Progenitor cell of endocrine pancreas (in vitro differentiated cells): ENCODE measurements at regions not wholly inside any gene's neighbourhood (a gene's known extent, or its start where the extent isn't known, plus 50 kb on each side); places are given as distances from the start of the nearest gene placed in this dataset.

ENCODE experiments used
- DNase-seq: peaks from one replicate; pipeline ENCODE4 v3.0.0; 2021; ENCODE audit warnings: low spot score; ENCODE audit not compliant: unreplicated experiment
- H3K27ac Mint-ChIP-seq: 2 replicates; pipeline ENCODE4 v1.8.0; 2021; ENCODE audit warnings: mild to moderate bottlenecking, moderate library complexity, mixed read lengths
- H3K27me3 Mint-ChIP-seq: 2 replicates; pipeline ENCODE4 v1.8.0; 2021; ENCODE audit warnings: mixed read lengths
- H3K36me3 Mint-ChIP-seq: 2 replicates; pipeline ENCODE4 v1.8.0; 2022; ENCODE audit warnings: mixed read lengths; ENCODE audit not compliant: insufficient read depth
- H3K4me1 Mint-ChIP-seq: 2 replicates; pipeline ENCODE4 v1.8.0; 2021; ENCODE audit warnings: low read depth, mixed read lengths
- H3K4me3 Mint-ChIP-seq: 2 replicates; pipeline ENCODE4 v1.8.0; 2021; ENCODE audit warnings: low read depth, mild to moderate bottlenecking, moderate library complexity, mixed read lengths
- H3K9me3 Mint-ChIP-seq: 2 replicates; pipeline ENCODE4 v1.8.0; 2021; ENCODE audit warnings: low read depth, mixed read lengths
- TF ChIP-seq, protein P1 (sequence below): fragments of 200-600 bp; sonication (generic); IDR thresholded peaks from one replicate; pipeline ENCODE4 v1.5.0; 2021; ENCODE audit warnings: antibody characterized with exemption, mild to moderate bottlenecking; ENCODE audit not compliant: unreplicated experiment

DNA sequence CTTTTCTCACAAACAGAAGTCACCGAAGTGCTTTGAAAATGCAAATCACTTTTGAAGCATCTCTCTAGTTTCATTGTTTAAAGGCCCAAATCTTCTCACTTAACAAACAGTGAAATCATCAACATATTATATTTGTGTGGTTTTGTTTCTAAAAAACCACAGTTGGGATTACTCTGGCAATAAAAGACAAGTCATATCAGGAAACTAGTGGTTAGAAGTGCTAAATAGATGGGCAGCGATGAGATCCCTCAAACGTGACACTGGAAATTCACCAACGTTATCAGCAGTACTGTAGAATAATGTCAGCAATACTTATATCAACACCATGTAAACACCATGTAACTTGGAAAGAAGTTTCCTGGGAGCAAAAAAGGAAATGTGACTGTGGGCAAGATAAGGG lies 893.5 kb downstream of the SUCLG1 start:
- H3K27me3 Mint-ChIP-seq, result no peaks in the 10 kb centered on the region
- H3K4me1 Mint-ChIP-seq, result no peaks in the 10 kb centered on the region
- DNase-seq, result no peak
- TF ChIP-seq, protein P1, sequence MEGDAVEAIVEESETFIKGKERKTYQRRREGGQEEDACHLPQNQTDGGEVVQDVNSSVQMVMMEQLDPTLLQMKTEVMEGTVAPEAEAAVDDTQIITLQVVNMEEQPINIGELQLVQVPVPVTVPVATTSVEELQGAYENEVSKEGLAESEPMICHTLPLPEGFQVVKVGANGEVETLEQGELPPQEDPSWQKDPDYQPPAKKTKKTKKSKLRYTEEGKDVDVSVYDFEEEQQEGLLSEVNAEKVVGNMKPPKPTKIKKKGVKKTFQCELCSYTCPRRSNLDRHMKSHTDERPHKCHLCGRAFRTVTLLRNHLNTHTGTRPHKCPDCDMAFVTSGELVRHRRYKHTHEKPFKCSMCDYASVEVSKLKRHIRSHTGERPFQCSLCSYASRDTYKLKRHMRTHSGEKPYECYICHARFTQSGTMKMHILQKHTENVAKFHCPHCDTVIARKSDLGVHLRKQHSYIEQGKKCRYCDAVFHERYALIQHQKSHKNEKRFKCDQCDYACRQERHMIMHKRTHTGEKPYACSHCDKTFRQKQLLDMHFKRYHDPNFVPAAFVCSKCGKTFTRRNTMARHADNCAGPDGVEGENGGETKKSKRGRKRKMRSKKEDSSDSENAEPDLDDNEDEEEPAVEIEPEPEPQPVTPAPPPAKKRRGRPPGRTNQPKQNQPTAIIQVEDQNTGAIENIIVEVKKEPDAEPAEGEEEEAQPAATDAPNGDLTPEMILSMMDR, result no peak
- H3K27ac Mint-ChIP-seq, result no peak overlapping the region
- H3K9me3 Mint-ChIP-seq, result no peaks in the 10 kb centered on the region
- H3K36me3 Mint-ChIP-seq, result no peaks in the 10 kb centered on the region
- no peak overlapping the region for H3K4me3 Mint-ChIP-seq

DNA sequence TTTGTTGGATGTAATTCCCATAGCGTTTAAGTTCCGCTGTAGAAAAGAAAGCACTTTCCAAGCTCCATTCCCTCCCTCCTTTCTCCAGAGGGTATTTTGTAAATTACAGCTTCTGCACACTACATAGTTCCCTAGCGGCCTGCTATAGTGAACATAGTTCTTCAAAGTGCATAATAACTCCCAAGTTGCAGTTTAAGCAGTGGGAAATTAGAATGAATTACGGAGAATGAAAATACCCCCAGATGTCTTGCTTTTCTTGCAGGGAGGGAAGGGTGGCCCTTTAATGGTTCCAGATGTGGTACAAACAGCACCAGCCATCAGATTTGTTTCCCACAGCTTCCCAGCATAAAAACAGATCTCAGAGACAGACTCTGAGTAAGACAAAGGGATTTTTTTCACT lies 893.9 kb downstream of the SUCLG1 start:
- TF ChIP-seq, protein P1, result no peak
- no peak for DNase-seq
- Mint-ChIP-seq H3K4me3 (no peak overlapping the region), H3K27ac (no peak overlapping the region), H3K9me3 (no peaks in the 10 kb centered on the region), H3K27me3 (no peaks in the 10 kb centered on the region), H3K36me3 (no peaks in the 10 kb centered on the region), H3K4me1 (no peaks in the 10 kb centered on the region)

DNA sequence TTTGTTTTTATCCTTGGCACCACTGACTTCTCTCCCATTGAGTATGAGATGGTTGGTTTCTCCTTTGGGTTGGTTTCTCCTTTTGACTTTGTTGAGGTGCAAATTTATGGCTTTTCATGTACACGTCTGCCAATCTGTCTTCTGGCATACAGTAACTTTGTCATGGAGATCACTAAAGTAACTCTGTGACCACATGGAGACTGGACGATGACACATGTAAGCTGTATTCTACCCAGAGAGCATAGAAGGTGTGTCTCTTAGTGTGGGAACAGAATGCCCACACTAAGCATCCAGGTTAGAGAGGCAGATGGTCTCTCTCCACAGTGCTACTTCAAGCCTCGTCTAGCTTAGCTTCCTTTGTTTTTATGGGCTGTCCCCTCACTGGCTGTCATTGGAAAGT lies 897.5 kb downstream of the SUCLG1 start:
- no peak for DNase-seq
- Mint-ChIP-seq H3K27me3 (no peaks in the 10 kb centered on the region), H3K4me3 (no peak overlapping the region), H3K4me1 (no peaks in the 10 kb centered on the region), H3K36me3 (no peaks in the 10 kb centered on the region), H3K27ac (no peak overlapping the region), H3K9me3 (no peaks in the 10 kb centered on the region)
- TF ChIP-seq, protein P1, result no peak

DNA sequence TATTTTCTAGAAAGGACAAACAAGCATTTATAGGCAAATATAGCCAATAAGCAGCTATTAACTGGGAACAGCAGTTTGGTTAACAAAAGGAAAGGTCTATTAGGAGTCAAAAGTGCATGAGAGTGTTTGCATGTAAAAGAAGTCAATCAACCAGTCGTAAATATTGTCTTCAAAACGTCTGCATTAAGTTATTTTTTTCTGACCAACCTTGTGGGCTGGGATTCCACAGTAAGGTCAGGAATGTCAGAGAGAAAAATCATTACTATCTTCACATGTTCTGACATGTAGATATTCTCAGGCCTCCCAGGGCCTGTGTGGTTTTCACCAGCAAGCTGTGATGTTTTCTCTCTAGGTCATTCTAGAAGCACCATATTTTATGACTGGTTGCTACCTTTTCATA lies 922.5 kb downstream of the SUCLG1 start:
- Mint-ChIP-seq H3K27me3 (no peaks in the 10 kb centered on the region), H3K27ac (no peak overlapping the region)
- DNase-seq, result no peak

DNA sequence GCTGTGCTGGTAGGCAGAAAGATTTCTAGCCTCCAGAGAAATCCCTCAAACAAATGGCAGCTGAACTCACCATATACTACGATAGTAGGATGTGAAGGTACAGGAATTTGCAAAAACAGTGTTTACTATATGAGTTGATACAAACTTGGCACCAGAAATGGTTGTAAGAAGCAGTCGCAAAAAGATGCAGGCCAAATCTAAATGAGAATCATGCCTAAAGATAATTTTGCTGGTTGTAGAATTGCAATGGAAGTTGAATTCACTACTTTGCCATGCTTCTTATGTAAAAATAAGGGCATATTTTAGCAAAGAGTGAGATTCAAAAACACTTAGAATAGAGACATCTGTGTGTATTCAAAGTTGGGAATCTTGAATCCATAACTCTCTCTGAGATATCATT lies 924.7 kb downstream of the SUCLG1 start:
- no peaks in the 10 kb centered on the region for H3K9me3 Mint-ChIP-seq
- no peaks in the 10 kb centered on the region for H3K4me1 Mint-ChIP-seq
- no peaks in the 10 kb centered on the region for H3K36me3 Mint-ChIP-seq
- no peaks in the 10 kb centered on the region for H3K27me3 Mint-ChIP-seq
- H3K4me3 Mint-ChIP-seq, result no peak overlapping the region
- TF ChIP-seq, protein P1, result no peak
- DNase-seq, result no peak
- H3K27ac Mint-ChIP-seq, result no peak overlapping the region

More for the DNA sequence above, 922.5 kb downstream of the SUCLG1 start:
- H3K36me3 Mint-ChIP-seq, result no peaks in the 10 kb centered on the region
- no peak overlapping the region for H3K4me3 Mint-ChIP-seq
- no peaks in the 10 kb centered on the region for H3K9me3 Mint-ChIP-seq
- H3K4me1 Mint-ChIP-seq, result no peaks in the 10 kb centered on the region
- TF ChIP-seq, protein P1, result no peak
